DMS 273 (cell line): ENCODE measurements at regions not wholly inside any gene's neighbourhood (a gene's known extent, or its start where the extent isn't known, plus 50 kb on each side); places are given as distances from the start of the nearest gene placed in this dataset.

Experiments
- DNase-seq: peaks from one replicate; lab custom pipeline; 2025; ENCODE audit not compliant: unreplicated experiment; lab: John Stamatoyannopoulos, UW

GRCh38 chr4:59068722-59069418, 1958.7 kb upstream of the IGFBP7 start:
- no peak for DNase-seq

GRCh38 chr4:59086410-59086809, 1976.2 kb upstream of the IGFBP7 start:
- DNase-seq, result no peak

GRCh38 chr4:59091146-59092142, 1981.3 kb upstream of the IGFBP7 start:
- peak; percentile 0 for DNase-seq

- peak; percentile 1 for DNase-seq
Measured at GRCh38 chr4:59094505-59094904, 1984.3 kb upstream of the IGFBP7 start.

GRCh38 chr4:59102311-59102710, 1992.1 kb upstream of the IGFBP7 start:
- DNase-seq, result no peak

- no peak for DNase-seq
Measured at GRCh38 chr4:59120287-59120814, 2010.2 kb upstream of the IGFBP7 start.

- DNase-seq, result peak; percentile 54
Measured at GRCh38 chr4:59122626-59123025, 2012.4 kb upstream of the IGFBP7 start.

GRCh38 chr4:59126159-59126558, 2016.0 kb upstream of the IGFBP7 start:
- no peak for DNase-seq

GRCh38 chr4:59127006-59127405, 2016.8 kb upstream of the IGFBP7 start:
- DNase-seq, result no peak

GRCh38 chr4:59127743-59128142, 2017.6 kb upstream of the IGFBP7 start:
- DNase-seq, result peak; percentile 27

- no peak for DNase-seq
Measured at GRCh38 chr4:59135248-59135985, 2025.2 kb upstream of the IGFBP7 start.

GRCh38 chr4:59161249-59161648, 2038.9 kb upstream of the ADGRL3 start:
- DNase-seq, result peak; percentile 2

GRCh38 chr4:59175617-59176016, 2024.5 kb upstream of the ADGRL3 start:
- DNase-seq, result no peak

GRCh38 chr4:59179372-59179771, 2020.8 kb upstream of the ADGRL3 start:
- DNase-seq, result no peak

GRCh38 chr4:59180161-59180560, 2020.0 kb upstream of the ADGRL3 start:
- no peak for DNase-seq

- no peak for DNase-seq
Measured at GRCh38 chr4:59180969-59181368, 2019.2 kb upstream of the ADGRL3 start.

GRCh38 chr4:59195839-59196238, 2004.3 kb upstream of the ADGRL3 start:
- no peak for DNase-seq

GRCh38 chr4:59200992-59201391, 1999.1 kb upstream of the ADGRL3 start:
- DNase-seq, result no peak

GRCh38 chr4:59217910-59218631, 1982.1 kb upstream of the ADGRL3 start:
- no peak for DNase-seq

- DNase-seq, result no peak
Measured at GRCh38 chr4:59222221-59222620, 1977.9 kb upstream of the ADGRL3 start.
